ENCODE measurements at regions not wholly inside any gene's neighbourhood (a gene's known extent, or its start where the extent isn't known, plus 50 kb on each side); places are given as distances from the start of the nearest gene placed in this dataset.
A peak's percentile ranks its signal among the peaks of the same experiment; 100 is the strongest.

GRCh38 chr1:101364370-101365120 is 127.7 kb downstream of the S1PR1 start:
- no peak for DNase-seq (ENCODE audit: low spot score in 2 of 2, unreplicated experiment in 2 of 2)
- no peaks in the 10 kb centered on the region for H3K36me3 Mint-ChIP-seq

GRCh38 chr1:101365186-101365585 is 128.4 kb downstream of the S1PR1 start:
- Mint-ChIP-seq H3K4me3 (no peak overlapping the region), H3K27me3 (ENCODE audit: low read depth) (no peaks in the 10 kb centered on the region), H3K27ac (no peak overlapping the region), H3K9me3 (peaks cover 5% of the 10 kb centered on the region), H3K36me3 (no peaks in the 10 kb centered on the region), H3K4me1 (peaks cover 24% of the 10 kb centered on the region)
- no peak for DNase-seq (ENCODE audit: low spot score in 2 of 2, unreplicated experiment in 2 of 2)
- TF ChIP-seq CTCF (IDR thresholded peaks at IDR 0.05; ENCODE audit: unreplicated experiment): no peak

More at GRCh38 chr1:101364370-101365120, 127.7 kb downstream of the S1PR1 start:
- no peak for TF ChIP-seq CTCF (IDR thresholded peaks at IDR 0.05; ENCODE audit: unreplicated experiment)
- H3K27me3 Mint-ChIP-seq (ENCODE audit: low read depth): no peaks in the 10 kb centered on the region
- H3K27ac Mint-ChIP-seq: no peak overlapping the region
- peaks cover 5% of the 10 kb centered on the region for H3K9me3 Mint-ChIP-seq
- H3K4me3 Mint-ChIP-seq: no peak overlapping the region
- peaks cover 24% of the 10 kb centered on the region for H3K4me1 Mint-ChIP-seq

- Mint-ChIP-seq H3K9me3 (peaks cover 5% of the 10 kb centered on the region), H3K4me1 (peaks cover 24% of the 10 kb centered on the region), H3K27me3 (ENCODE audit: low read depth) (no peaks in the 10 kb centered on the region), H3K36me3 (no peaks in the 10 kb centered on the region), H3K4me3 (no peak overlapping the region), H3K27ac (no peak overlapping the region)
- no peak for DNase-seq (ENCODE audit: low spot score in 2 of 2, unreplicated experiment in 2 of 2)
- TF ChIP-seq CTCF (IDR thresholded peaks at IDR 0.05; ENCODE audit: unreplicated experiment): no peak
These were observed 129.1 kb downstream of the S1PR1 start for GRCh38 chr1:101365878-101366277.

GRCh38 chr1:101366513-101367215 is 129.8 kb downstream of the S1PR1 start:
- H3K4me1 Mint-ChIP-seq: peaks cover 24% of the 10 kb centered on the region
- H3K4me3 Mint-ChIP-seq: no peak overlapping the region
- no peak for DNase-seq (ENCODE audit: low spot score in 2 of 2, unreplicated experiment in 2 of 2)
- H3K27me3 Mint-ChIP-seq (ENCODE audit: low read depth): no peaks in the 10 kb centered on the region
- no peak for TF ChIP-seq CTCF (IDR thresholded peaks at IDR 0.05; ENCODE audit: unreplicated experiment)
- no peaks in the 10 kb centered on the region for H3K36me3 Mint-ChIP-seq
- H3K27ac Mint-ChIP-seq: peak overlapping the region; percentile 39
- no peaks in the 10 kb centered on the region for H3K9me3 Mint-ChIP-seq

- H3K9me3 Mint-ChIP-seq: peaks cover 5% of the 10 kb centered on the region
- peaks cover 24% of the 10 kb centered on the region for H3K4me1 Mint-ChIP-seq
- no peak for DNase-seq (ENCODE audit: low spot score in 2 of 2, unreplicated experiment in 2 of 2)
- peaks cover 4% of the 10 kb centered on the region for H3K36me3 Mint-ChIP-seq
- no peak overlapping the region for H3K27ac Mint-ChIP-seq
- TF ChIP-seq CTCF (IDR thresholded peaks at IDR 0.05; ENCODE audit: unreplicated experiment): no peak
- H3K27me3 Mint-ChIP-seq (ENCODE audit: low read depth): no peaks in the 10 kb centered on the region
- no peak overlapping the region for H3K4me3 Mint-ChIP-seq
These were observed 130.8 kb downstream of the S1PR1 start for GRCh38 chr1:101367630-101368029.

Data from mesothelial cell of epicardium (in vitro differentiated cells).